GM23248 (cell line): ENCODE measurements at regions not wholly inside any gene's neighbourhood (a gene's known extent, or its start where the extent isn't known, plus 50 kb on each side); places are given as distances from the start of the nearest gene placed in this dataset.

ENCODE experiments used
- EZH2 ChIP-seq: fragments of 200-600 bp; sonication (generic); IDR thresholded peaks from 2 replicates; pipeline ENCODE4 v1.6.1; 2018; ENCODE audit warnings: antibody characterized with exemption, mild to moderate bottlenecking; ENCODE audit not compliant: insufficient read depth, poor library complexity, severe bottlenecking
- EZH2phosphoT487 ChIP-seq: fragments of 200-600 bp; sonication (generic); IDR thresholded peaks from 2 replicates; pipeline ENCODE4 v1.6.1; 2018; ENCODE audit warnings: antibody characterized with exemption, moderate library complexity, mild to moderate bottlenecking, low read depth; ENCODE audit not compliant: insufficient read depth

DNA sequence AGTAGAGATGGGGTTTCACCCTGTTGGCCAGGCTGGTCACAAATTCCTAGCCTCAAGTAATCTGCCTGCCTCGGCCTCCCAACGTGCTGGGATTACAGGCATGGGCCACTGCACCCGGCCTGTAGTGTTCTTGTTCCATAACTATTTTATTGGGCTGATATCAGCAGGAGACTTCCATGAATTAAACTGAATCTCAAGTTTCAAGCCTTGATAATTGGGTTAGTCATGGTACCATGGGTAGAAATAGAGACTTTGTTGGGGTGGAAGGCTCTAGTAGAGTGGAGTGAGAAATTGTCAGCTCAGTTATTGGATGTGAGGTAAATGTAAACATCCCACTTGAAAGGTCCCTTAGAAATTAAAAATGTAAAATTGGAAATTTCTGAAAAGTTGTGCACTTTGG is 419.1 kb downstream of the ADGRL2 start:
- TF ChIP-seq EZH2 (no peak), EZH2phosphoT487 (no peak)
